ENCODE measurements at regions not wholly inside any gene's neighbourhood (a gene's known extent, or its start where the extent isn't known, plus 50 kb on each side); places are given as distances from the start of the nearest gene placed in this dataset.
"Not testable (repeated sequence)": the region's sequence is repeated elsewhere in the genome, so short reads cannot be mapped to it uniquely, and the experiment has no call there.

GRCh38 chr14:49089107-49089506 lies 497.1 kb downstream of the RPS29 start:
- DNase-seq (ENCODE audit: low spot score) (no peak), ATAC-seq (ENCODE audit: low FRiP score) (no peak)
- TF ChIP-seq, protein P1, sequence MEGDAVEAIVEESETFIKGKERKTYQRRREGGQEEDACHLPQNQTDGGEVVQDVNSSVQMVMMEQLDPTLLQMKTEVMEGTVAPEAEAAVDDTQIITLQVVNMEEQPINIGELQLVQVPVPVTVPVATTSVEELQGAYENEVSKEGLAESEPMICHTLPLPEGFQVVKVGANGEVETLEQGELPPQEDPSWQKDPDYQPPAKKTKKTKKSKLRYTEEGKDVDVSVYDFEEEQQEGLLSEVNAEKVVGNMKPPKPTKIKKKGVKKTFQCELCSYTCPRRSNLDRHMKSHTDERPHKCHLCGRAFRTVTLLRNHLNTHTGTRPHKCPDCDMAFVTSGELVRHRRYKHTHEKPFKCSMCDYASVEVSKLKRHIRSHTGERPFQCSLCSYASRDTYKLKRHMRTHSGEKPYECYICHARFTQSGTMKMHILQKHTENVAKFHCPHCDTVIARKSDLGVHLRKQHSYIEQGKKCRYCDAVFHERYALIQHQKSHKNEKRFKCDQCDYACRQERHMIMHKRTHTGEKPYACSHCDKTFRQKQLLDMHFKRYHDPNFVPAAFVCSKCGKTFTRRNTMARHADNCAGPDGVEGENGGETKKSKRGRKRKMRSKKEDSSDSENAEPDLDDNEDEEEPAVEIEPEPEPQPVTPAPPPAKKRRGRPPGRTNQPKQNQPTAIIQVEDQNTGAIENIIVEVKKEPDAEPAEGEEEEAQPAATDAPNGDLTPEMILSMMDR (IDR thresholded peaks at IDR 0.05) = no peak

- not testable (repeated sequence) for ATAC-seq (ENCODE audit: low FRiP score); DNase-seq (ENCODE audit: low spot score)
Measured at GRCh38 chr14:49073292-49073691, 512.9 kb downstream of the RPS29 start.

DNA sequence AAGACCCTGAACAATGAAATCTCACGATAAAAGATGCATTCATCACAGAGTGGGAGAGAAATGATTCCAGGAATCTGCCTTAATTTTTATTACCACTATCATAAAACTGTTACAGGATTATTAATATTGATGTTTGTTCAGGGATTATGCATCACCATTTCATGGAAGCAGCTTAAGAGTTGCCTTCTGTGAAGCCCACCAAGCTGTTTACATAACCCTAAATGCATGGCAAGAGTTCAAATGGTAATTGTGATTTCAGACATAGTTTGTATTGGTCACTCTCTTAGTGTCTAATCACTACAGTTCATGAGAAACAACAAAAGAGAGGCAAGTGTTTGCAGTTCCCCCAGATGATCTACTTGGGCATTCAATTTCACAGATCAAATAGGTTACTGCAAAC lies 527.7 kb downstream of the RPS29 start:
- TF ChIP-seq, protein P1 (IDR thresholded peaks at IDR 0.05) = no peak
- ATAC-seq (ENCODE audit: low FRiP score) = no peak
- no peak for DNase-seq (ENCODE audit: low spot score)

DNA sequence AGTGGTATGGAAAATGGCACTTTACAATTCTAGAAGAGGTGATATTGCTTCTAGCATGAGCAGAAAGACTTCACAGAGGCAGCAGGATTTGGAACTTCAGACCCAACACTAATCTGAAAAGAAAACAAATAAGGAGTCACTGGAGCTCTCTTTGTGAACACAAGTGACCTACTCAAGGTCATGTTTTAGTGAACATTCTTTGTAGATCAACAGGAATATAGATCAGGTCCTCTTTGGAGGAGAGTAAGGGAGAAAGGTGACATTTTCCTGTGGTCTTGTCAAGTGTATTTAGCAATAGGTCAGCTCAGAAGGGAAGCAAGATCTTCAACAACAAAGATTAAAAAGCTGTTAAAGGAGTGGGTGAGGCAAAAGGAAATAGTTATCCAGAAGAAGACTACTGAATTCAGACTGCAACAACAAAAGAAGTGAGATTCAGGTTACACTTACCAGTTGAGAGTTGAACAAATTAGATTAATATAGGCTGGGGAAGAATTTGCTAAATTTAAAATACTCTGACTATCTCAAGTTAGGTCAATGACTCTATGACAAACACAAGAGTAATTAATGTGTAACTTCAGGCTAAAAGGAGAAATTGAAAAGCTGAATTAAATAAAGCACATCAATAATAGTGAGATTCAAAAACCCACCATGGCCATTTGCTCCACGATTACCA lies 528.2 kb downstream of the RPS29 start:
- ATAC-seq (ENCODE audit: low FRiP score) (no peak), DNase-seq (ENCODE audit: low spot score) (no peak)
- TF ChIP-seq, protein P1 (IDR thresholded peaks at IDR 0.05) = no peak

DNA sequence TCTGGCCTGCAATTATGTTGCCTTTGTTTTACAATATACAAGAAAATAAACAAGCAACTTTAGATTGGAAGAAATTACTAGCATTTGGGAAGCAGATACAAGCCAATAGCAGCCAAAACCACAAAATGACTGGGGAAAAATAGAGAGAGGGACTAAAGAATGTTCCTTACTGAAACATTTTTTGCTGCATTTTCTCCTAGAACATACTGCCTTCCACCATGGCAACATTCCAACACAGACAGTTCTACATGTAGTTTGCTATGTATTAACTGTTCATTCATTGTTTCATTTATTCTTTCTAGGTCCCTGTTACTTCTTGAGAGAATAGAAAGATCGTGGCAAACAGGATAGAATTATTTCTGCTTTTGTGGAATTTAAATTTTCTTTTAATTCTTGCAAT lies 530.2 kb downstream of the RPS29 start:
- TF ChIP-seq, protein P1 (IDR thresholded peaks at IDR 0.05) = no peak
- DNase-seq (ENCODE audit: low spot score) = no peak
- no peak for ATAC-seq (ENCODE audit: low FRiP score)

- TF ChIP-seq, protein P1 (IDR thresholded peaks at IDR 0.05) = no peak
- no peak for ATAC-seq (ENCODE audit: low FRiP score)
- no peak for DNase-seq (ENCODE audit: low spot score)
Measured at GRCh38 chr14:49052521-49052920, 533.7 kb downstream of the RPS29 start.

DNA sequence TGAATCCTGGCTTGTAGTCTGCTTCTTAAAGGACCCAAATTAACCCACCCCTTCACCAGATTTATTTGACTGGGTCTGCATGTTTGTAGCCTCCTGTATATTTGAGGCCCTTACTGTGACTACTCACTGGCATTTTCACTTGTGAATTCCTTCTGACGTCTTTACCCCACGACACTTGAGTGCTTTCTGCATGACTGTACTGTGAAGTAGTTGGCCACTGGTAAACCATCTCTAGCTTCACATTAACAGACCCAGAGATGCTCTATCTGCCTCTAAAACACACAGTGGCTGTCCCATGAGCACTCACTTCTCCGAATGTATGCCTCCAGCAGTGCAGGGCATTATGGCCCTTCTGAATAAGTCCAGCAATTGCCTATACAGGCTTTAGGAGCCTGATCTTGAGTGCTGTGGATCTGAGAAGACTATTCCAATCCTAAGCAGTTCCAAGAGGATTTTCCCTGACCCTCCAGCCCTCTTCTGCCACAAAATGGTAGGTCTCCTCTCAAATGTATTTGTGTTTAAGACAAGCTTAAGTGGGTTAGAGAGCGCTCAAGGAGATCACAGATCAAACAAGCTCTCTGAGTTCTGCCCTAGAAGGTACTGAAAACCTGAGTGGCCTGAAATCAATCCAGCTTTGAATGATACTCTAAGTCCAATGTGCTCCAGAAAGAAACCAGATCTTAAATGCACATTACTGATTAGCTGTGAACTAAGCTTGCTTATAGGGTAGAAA lies 534.7 kb downstream of the RPS29 start:
- DNase-seq (ENCODE audit: low spot score) = no peak
- TF ChIP-seq, protein P1 (IDR thresholded peaks at IDR 0.05) = no peak
- ATAC-seq (ENCODE audit: low FRiP score) = no peak
